ENCODE measurements at regions not wholly inside any gene's neighbourhood (a gene's known extent, or its start where the extent isn't known, plus 50 kb on each side); places are given as distances from the start of the nearest gene placed in this dataset.

- Histone ChIP-seq H3K4me1 (ENCODE audit: control insufficient read depth in 4 of 4, insufficient read depth in 4 of 4, low read length in 3 of 4) (no peaks in the 10 kb centered on the region), H3K27me3 (ENCODE audit: control insufficient read depth in 4 of 4, insufficient read depth in 4 of 4, low read length in 3 of 4) (no peaks in the 10 kb centered on the region), H3K4me3 (ENCODE audit: low read depth in 1 of 3, low read length in 3 of 3) (no peak overlapping the region), H3K9ac (ENCODE audit: low read depth in 1 of 2, low read length in 2 of 2) (no peak overlapping the region), H3K27ac (ENCODE audit: low read depth in 1 of 2, low read length in 2 of 2) (no peak overlapping the region), H3K36me3 (ENCODE audit: control insufficient read depth in 4 of 4, insufficient read depth in 3 of 4, low read depth in 1 of 4, low read length in 3 of 4) (no peaks in the 10 kb centered on the region), H3K9me3 (ENCODE audit: control insufficient read depth in 4 of 4, low read length in 3 of 4) (no peaks in the 10 kb centered on the region)
- TF ChIP-seq HNF4A (conservative IDR thresholded peaks at IDR 0.05) (no peak), JUND (IDR thresholded peaks at IDR 0.05) (no peak), FOXA1 (IDR thresholded peaks at IDR 0.05) (no peak), ZBTB33 (IDR thresholded peaks at IDR 0.05) (no peak), SP1 (IDR thresholded peaks at IDR 0.05) (no peak), HNF4G (IDR thresholded peaks at IDR 0.05) (no peak), RAD21 (IDR thresholded peaks at IDR 0.05) (no peak), GABPA (IDR thresholded peaks at IDR 0.05 in 1 of 2, conservative IDR thresholded peaks at IDR 0.05 in 1 of 2) (no peak), CTCF (IDR thresholded peaks at IDR 0.05; ENCODE audit: low read depth, low read length, missing input control) (no peak), YY1 (IDR thresholded peaks at IDR 0.05) (no peak), FOXA2 (IDR thresholded peaks at IDR 0.05) (no peak)
- TF ChIP-seq, protein P1, sequence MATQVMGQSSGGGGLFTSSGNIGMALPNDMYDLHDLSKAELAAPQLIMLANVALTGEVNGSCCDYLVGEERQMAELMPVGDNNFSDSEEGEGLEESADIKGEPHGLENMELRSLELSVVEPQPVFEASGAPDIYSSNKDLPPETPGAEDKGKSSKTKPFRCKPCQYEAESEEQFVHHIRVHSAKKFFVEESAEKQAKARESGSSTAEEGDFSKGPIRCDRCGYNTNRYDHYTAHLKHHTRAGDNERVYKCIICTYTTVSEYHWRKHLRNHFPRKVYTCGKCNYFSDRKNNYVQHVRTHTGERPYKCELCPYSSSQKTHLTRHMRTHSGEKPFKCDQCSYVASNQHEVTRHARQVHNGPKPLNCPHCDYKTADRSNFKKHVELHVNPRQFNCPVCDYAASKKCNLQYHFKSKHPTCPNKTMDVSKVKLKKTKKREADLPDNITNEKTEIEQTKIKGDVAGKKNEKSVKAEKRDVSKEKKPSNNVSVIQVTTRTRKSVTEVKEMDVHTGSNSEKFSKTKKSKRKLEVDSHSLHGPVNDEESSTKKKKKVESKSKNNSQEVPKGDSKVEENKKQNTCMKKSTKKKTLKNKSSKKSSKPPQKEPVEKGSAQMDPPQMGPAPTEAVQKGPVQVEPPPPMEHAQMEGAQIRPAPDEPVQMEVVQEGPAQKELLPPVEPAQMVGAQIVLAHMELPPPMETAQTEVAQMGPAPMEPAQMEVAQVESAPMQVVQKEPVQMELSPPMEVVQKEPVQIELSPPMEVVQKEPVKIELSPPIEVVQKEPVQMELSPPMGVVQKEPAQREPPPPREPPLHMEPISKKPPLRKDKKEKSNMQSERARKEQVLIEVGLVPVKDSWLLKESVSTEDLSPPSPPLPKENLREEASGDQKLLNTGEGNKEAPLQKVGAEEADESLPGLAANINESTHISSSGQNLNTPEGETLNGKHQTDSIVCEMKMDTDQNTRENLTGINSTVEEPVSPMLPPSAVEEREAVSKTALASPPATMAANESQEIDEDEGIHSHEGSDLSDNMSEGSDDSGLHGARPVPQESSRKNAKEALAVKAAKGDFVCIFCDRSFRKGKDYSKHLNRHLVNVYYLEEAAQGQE (IDR thresholded peaks at IDR 0.05), result no peak
- TF ChIP-seq, protein P2, sequence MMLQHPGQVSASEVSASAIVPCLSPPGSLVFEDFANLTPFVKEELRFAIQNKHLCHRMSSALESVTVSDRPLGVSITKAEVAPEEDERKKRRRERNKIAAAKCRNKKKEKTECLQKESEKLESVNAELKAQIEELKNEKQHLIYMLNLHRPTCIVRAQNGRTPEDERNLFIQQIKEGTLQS (IDR thresholded peaks at IDR 0.05), result no peak
- DNase-seq (ENCODE audit: low spot score), result no peak
- 90% methylated on average over 7 of the region's 7 CpGs for WGBS
Observed at GRCh38 chr9:17083258-17083657, 51.6 kb upstream of the CNTLN start.

GRCh38 chr9:17082343-17083064 lies 52.3 kb upstream of the CNTLN start:
- H3K27ac ChIP-seq (ENCODE audit: low read depth in 1 of 2, low read length in 2 of 2), result no peak overlapping the region
- no peak overlapping the region for H3K4me3 ChIP-seq (ENCODE audit: low read depth in 1 of 3, low read length in 3 of 3)
- no peaks in the 10 kb centered on the region for H3K27me3 ChIP-seq (ENCODE audit: control insufficient read depth in 4 of 4, insufficient read depth in 4 of 4, low read length in 3 of 4)
- no peaks in the 10 kb centered on the region for H3K4me1 ChIP-seq (ENCODE audit: control insufficient read depth in 4 of 4, insufficient read depth in 4 of 4, low read length in 3 of 4)
- H3K9me3 ChIP-seq (ENCODE audit: control insufficient read depth in 4 of 4, low read length in 3 of 4), result no peaks in the 10 kb centered on the region
- H3K9ac ChIP-seq (ENCODE audit: low read depth in 1 of 2, low read length in 2 of 2), result no peak overlapping the region
- no peaks in the 10 kb centered on the region for H3K36me3 ChIP-seq (ENCODE audit: control insufficient read depth in 4 of 4, insufficient read depth in 3 of 4, low read depth in 1 of 4, low read length in 3 of 4)
- 68% methylated on average over 5 of the region's 5 CpGs for WGBS
- TF ChIP-seq SP1 (IDR thresholded peaks at IDR 0.05) (no peak), NR2F2 (IDR thresholded peaks at IDR 0.05) (no peak), ZBTB33 (IDR thresholded peaks at IDR 0.05) (no peak), JUND (IDR thresholded peaks at IDR 0.05) (no peak), RAD21 (IDR thresholded peaks at IDR 0.05) (no peak), FOXA1 (IDR thresholded peaks at IDR 0.05) (no peak)
- TF ChIP-seq, protein P1 (IDR thresholded peaks at IDR 0.05), result no peak
- no peak for DNase-seq (ENCODE audit: low spot score)
